Activated naive CD8-positive, alpha-beta T cell treated with anti-CD3 and anti-CD28 coated beads for 36 hours (primary cell): ENCODE measurements at regions not wholly inside any gene's neighbourhood (a gene's known extent, or its start where the extent isn't known, plus 50 kb on each side); places are given as distances from the start of the nearest gene placed in this dataset.
"Not testable (repeated sequence)": the region's sequence is repeated elsewhere in the genome, so short reads cannot be mapped to it uniquely, and the experiment has no call there.

Experiments used
- DNase-seq: peaks from one replicate; pipeline ENCODE4 v3.0.0; 2021
- H3K27ac Mint-ChIP-seq: one replicate; pipeline ENCODE4 v1.8.0; 2022; ENCODE audit warnings: mild to moderate bottlenecking, moderate library complexity, mixed read lengths
- H3K27me3 Mint-ChIP-seq: one replicate; pipeline ENCODE4 v1.8.0; 2022; ENCODE audit warnings: mild to moderate bottlenecking, mixed read lengths
- H3K36me3 Mint-ChIP-seq: one replicate; pipeline ENCODE4 v1.8.0; 2021; ENCODE audit warnings: mild to moderate bottlenecking, mixed read lengths
- H3K4me1 Mint-ChIP-seq: one replicate; pipeline ENCODE4 v1.8.0; 2021; ENCODE audit warnings: mixed read lengths
- H3K4me3 Mint-ChIP-seq: one replicate; pipeline ENCODE4 v1.8.0; 2022; ENCODE audit warnings: mild to moderate bottlenecking, moderate library complexity, mixed read lengths
- H3K9me3 Mint-ChIP-seq: one replicate; pipeline ENCODE4 v1.8.0; 2022; ENCODE audit warnings: mixed read lengths

DNA sequence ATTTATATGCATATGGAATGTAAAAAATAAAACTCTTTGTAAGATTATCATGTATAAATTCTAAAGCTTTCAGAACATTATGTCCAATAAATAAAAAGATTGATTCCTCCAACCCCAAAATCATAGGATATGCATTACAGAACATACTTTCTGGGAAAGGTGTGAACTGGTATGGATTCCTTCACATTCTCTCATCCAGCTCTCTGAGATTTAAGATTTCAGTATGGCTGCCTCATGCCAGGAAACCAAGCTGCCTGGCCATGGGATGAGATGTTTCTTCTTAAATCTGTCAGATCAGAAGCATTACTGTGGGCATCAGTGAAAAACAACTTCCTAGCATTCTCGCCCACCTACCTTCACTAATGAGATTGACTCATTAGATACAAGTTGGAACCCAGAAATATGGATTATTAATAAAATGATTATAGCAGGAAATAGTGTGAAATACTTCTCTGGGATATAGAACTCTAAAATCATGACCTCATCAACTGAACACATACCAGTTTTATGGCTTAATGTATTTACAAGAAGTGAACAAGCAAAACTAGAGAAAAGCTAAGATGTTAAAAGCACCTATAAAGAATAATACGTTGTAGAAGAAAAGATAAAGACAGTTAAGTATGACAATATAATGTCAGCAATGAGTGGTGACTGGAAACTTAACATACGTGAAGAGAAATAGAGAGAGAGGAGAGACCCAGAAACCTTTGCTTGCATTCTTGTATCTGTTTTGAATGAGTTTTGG is 171.6 kb upstream of the PHACTR1 start:
- H3K4me1 Mint-ChIP-seq: no peaks in the 10 kb centered on the region
- no peak overlapping the region for H3K27ac Mint-ChIP-seq

DNA sequence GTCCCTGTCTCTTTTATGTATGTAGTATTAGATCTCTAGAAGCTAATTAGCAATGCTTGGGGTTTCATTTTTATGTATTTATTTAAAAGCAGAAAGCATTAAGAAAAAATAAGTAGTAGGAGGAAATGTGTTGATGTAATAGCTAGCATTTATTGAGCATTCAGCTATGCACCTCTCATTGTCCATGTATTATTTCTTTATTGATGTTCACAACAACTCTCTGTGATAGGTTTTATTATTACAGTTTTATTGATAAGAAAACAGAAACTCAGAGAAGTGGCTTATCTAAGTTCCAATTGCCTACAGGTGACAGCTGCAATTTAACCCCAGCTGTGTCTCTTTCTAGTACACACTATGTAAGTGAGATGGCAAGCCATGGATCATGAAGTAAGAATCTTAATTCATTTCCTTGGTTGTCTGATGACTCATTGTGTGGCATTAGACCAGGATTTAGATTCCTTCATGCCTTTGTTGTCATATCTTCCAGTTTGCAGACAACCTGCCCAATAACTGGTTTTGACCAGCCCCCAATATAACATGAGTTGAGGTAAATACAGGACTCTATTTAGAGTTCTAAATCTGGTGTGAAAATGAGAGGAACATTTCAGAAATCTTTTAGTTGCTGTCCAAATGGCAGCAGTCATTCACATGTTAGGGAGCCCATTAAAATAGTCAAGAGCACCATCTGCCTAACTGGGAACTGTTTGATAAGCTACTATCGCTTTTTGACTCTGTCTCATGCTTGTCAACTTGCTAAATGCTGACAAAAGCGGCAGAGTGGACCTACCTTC is 170.8 kb upstream of the PHACTR1 start:
- H3K9me3 Mint-ChIP-seq: peaks cover 3% of the 10 kb centered on the region
- peaks cover 30% of the 10 kb centered on the region for H3K27me3 Mint-ChIP-seq
- DNase-seq: no peak
- no peak overlapping the region for H3K27ac Mint-ChIP-seq
- H3K36me3 Mint-ChIP-seq: no peaks in the 10 kb centered on the region
- no peaks in the 10 kb centered on the region for H3K4me1 Mint-ChIP-seq
- no peak overlapping the region for H3K4me3 Mint-ChIP-seq

More for the DNA sequence above, 171.6 kb upstream of the PHACTR1 start:
- no peak for DNase-seq
- no peaks in the 10 kb centered on the region for H3K36me3 Mint-ChIP-seq
- H3K9me3 Mint-ChIP-seq: peaks cover 3% of the 10 kb centered on the region
- no peak overlapping the region for H3K4me3 Mint-ChIP-seq
- peaks cover 34% of the 10 kb centered on the region for H3K27me3 Mint-ChIP-seq

DNA sequence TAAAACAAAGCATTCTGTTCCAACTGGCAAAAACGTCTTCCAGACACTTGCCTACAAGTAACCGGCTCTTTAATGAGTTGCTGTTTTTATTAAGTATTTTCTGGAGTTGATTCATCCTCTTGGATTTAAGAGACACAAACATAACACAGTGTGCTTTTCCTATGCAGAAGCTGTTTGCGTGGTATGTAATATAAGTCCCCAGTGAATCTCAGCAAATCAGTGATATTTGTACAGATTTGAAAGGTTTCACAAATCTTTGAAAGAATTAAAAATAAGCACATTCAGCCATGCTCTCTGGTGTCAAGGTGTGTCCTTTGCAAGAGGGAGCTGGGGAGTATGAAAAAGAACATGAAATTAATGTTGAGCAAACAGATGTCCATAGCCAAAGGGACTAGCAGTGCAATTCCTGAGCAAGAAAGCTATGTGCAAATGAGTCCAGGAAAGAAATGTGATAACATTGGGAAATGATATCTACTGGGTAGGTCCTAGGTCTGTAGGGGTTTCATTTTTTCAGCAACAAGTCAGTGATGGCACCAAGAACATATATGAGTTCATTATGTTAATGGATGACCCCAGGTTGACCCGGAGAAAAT is 170.1 kb upstream of the PHACTR1 start:
- Mint-ChIP-seq H3K9me3 (peaks cover 3% of the 10 kb centered on the region), H3K4me1 (no peaks in the 10 kb centered on the region), H3K27ac (no peak overlapping the region), H3K36me3 (no peaks in the 10 kb centered on the region), H3K27me3 (peaks cover 30% of the 10 kb centered on the region), H3K4me3 (no peak overlapping the region)
- no peak for DNase-seq

DNA sequence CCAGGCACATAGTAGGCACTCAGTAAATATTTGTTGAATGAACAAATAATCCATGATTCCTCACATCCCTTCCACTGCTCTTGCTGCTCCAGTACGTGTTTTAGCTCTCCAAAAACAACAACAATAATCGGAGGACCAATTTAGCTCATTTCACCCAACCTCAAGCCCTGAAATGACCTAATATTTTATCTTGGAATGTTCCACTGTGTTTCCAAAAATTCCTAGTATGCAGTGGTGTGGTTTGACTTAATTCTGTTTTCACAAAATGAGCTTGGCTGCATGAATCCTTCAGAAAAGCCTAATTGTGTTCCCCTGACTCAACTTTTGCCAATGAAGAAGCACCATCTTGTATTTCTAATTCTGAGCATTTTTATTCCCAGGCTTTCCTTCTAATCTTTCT is 168.0 kb upstream of the PHACTR1 start:
- DNase-seq: no peak

DNA sequence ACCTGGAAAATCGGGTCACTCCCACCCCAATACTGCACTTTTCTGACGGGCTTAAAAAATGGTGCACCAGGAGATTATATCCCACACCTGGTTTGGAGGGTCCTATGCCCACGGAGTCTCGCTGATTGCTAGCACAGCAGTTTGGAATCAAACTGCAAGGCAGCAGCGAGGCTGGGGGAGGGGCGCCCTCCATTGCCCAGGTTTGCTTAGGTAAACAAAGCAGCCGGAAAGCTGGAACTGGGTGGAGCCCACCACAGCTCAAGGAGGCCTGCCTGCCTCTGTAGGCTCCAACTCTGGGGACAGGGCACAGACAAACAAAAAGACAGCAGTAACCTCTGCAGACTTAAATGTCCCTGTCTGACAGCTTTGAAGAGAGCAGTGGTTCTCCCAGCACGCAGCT is 167.1 kb upstream of the PHACTR1 start:
- H3K27me3 Mint-ChIP-seq: peaks cover 27% of the 10 kb centered on the region
- not testable (repeated sequence) for DNase-seq, H3K36me3 Mint-ChIP-seq, H3K9me3 Mint-ChIP-seq, H3K4me3 Mint-ChIP-seq, H3K27ac Mint-ChIP-seq, H3K4me1 Mint-ChIP-seq

More for the DNA sequence above, 168.0 kb upstream of the PHACTR1 start:
- H3K36me3 Mint-ChIP-seq: no peaks in the 10 kb centered on the region
- peaks cover 1% of the 10 kb centered on the region for H3K9me3 Mint-ChIP-seq
- no peaks in the 10 kb centered on the region for H3K4me1 Mint-ChIP-seq
- H3K27me3 Mint-ChIP-seq: peaks cover 27% of the 10 kb centered on the region
- H3K27ac Mint-ChIP-seq: no peak overlapping the region
- H3K4me3 Mint-ChIP-seq: no peak overlapping the region

DNA sequence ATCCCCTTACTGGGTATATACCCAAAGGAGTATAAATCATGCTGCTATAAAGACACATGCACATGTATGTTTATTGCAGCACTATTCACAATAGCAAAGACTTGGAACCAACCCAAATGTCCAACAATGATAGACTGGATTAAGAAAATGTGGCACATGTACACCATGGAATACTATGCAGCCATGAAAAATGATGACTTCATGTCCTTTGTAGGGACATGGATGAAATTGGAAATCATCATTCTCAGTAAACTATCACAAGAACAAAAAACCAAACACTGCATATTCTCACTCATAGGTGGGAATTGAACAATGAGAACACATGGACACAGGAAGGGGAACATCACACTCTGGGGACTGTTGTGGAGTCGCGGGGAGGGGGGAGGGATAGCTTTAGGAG is 161.7 kb upstream of the PHACTR1 start:
- H3K4me3 Mint-ChIP-seq, H3K4me1 Mint-ChIP-seq, H3K9me3 Mint-ChIP-seq, H3K27ac Mint-ChIP-seq, H3K27me3 Mint-ChIP-seq, H3K36me3 Mint-ChIP-seq, DNase-seq: not testable (repeated sequence)

DNA sequence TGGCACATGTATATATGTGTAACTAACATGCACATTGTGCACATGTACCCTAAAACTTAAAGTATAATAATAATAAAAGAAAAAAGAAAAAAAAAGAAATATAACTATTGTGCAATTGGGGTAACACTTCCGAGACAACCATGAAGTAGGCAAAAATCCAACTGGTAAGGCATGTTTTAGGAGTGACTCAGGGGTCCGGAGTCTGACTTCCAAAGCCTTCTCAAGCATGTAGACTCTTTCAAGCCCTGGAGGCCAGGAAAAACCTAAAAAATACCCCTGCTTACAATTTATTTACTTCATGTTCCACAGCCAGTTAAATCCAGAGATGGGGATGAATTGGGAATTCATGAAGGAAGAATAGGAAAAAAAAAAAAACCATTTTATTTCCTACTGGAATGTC is 161.3 kb upstream of the PHACTR1 start:
- H3K9me3 Mint-ChIP-seq: peaks cover 6% of the 10 kb centered on the region
- no peaks in the 10 kb centered on the region for H3K36me3 Mint-ChIP-seq
- peaks cover 4% of the 10 kb centered on the region for H3K27me3 Mint-ChIP-seq
- no peak overlapping the region for H3K4me3 Mint-ChIP-seq
- DNase-seq: no peak
- no peaks in the 10 kb centered on the region for H3K4me1 Mint-ChIP-seq
- H3K27ac Mint-ChIP-seq: no peak overlapping the region

DNA sequence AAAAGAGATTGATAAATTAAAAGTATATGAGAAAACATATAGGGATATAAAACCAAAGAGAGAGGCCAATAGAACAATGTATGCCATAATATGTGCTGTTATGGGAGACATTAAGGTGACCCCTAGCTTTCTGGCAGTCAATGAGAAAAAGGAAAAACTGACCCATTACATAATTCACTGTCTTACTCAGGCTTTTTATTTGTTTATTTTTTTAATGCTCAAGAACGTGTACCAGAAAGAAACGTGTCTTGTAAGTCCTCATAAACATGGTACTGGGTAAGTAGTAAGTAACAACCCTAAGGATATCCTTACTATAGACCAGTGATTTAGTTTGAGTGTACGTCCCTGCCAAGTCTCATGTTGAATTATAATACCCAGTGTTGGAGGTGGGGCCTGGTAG is 160.8 kb upstream of the PHACTR1 start:
- Mint-ChIP-seq H3K27ac (no peak overlapping the region), H3K27me3 (peaks cover 4% of the 10 kb centered on the region), H3K9me3 (peaks cover 6% of the 10 kb centered on the region), H3K36me3 (no peaks in the 10 kb centered on the region), H3K4me3 (no peak overlapping the region), H3K4me1 (no peaks in the 10 kb centered on the region)
- DNase-seq: no peak

DNA sequence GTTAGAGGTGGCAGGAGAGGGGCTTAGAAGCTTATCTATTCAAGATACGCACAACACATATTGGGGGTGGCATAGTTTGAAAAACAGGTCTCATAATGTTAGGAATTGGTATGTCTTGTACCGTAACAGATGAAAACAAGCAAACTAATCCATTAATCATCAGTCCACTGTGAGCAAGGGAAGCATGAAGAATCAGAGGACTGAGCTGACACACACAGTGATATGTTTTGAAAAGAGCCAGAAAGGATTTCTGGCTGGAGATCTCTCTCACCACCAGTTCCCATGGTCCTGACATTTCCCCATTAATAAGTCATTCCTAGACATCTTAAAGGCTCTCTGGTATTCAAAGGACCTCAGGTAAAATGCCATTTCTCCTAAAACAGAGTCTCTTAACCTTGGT is 158.8 kb upstream of the PHACTR1 start:
- peaks cover 8% of the 10 kb centered on the region for H3K9me3 Mint-ChIP-seq
- no peaks in the 10 kb centered on the region for H3K4me1 Mint-ChIP-seq
- no peak overlapping the region for H3K4me3 Mint-ChIP-seq
- peaks cover 7% of the 10 kb centered on the region for H3K27me3 Mint-ChIP-seq
- no peaks in the 10 kb centered on the region for H3K36me3 Mint-ChIP-seq
- H3K27ac Mint-ChIP-seq: no peak overlapping the region
- DNase-seq: no peak

DNA sequence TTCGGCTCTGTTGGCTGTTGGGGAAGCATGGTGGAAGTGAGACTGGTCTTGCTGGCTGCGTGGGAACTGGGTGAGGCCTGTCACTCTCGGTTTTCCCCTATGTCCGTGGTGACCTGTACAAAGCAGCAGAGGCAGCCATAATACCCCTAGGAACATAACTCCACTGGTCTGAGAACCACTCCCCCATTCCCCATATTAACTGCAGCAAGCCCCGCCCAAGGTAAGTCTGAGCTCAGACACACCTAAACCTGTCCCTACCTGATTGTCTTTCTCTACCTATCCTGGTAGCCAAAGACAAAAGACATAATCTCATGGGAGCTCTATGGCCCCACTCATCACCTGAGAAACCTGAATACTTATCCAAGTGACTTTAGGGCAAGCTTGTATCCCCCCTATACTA is 156.3 kb upstream of the PHACTR1 start:
- Mint-ChIP-seq H3K27me3 (peaks cover 17% of the 10 kb centered on the region), H3K27ac (no peak overlapping the region), H3K4me3 (no peak overlapping the region), H3K9me3 (peaks cover 8% of the 10 kb centered on the region), H3K4me1 (no peaks in the 10 kb centered on the region), H3K36me3 (no peaks in the 10 kb centered on the region)
- no peak for DNase-seq

DNA sequence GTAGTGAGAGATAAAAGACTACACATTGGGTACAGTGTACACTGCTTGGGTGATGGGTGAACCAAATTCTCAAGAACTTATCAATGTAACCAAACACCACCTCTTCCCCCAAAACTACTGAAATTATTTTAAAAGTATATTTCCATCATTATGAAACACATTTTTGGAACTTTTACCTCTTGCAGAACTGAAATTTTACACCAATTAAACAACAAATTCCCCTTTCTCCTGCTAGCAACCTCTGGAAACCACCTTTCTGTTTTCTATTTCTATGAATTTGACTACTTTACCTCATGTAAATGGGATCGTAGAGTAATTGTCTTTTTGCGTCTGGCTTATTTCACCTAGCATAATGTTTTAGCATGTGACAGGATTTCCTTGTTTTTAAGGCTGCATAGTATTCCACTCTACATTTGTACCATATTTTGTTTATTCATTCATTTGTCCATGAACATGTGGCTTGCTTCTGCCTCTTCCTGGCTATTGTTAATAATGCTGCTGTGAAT is 149.9 kb upstream of the PHACTR1 start:
- H3K36me3 Mint-ChIP-seq: no peaks in the 10 kb centered on the region
- no peaks in the 10 kb centered on the region for H3K4me1 Mint-ChIP-seq
- peaks cover 22% of the 10 kb centered on the region for H3K27me3 Mint-ChIP-seq
- H3K9me3 Mint-ChIP-seq: peaks cover 1% of the 10 kb centered on the region
- no peak overlapping the region for H3K27ac Mint-ChIP-seq
- DNase-seq: no peak
- H3K4me3 Mint-ChIP-seq: no peak overlapping the region

DNA sequence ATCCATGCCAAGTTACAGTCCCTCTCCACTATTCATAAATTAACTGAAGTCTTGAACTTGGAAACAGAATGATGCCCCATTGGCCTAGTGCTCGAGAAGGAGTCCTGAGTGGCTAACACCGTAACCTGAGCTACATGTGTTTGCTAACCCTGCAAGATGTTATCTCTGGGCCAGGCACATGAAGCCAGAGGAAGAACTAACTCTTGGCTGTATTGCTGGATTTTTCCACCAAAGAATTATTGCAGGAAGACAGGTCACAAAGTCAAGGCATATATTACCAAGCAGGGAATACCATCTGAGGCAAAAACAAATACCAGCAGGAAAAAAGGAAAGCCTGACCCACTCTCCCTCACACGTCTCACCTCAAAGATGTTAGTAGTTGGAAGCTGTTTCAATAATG is 148.9 kb upstream of the PHACTR1 start:
- H3K4me1 Mint-ChIP-seq: no peaks in the 10 kb centered on the region
- no peaks in the 10 kb centered on the region for H3K9me3 Mint-ChIP-seq
- DNase-seq: no peak
- no peak overlapping the region for H3K27ac Mint-ChIP-seq
- no peak overlapping the region for H3K4me3 Mint-ChIP-seq
- H3K27me3 Mint-ChIP-seq: peaks cover 18% of the 10 kb centered on the region
- no peaks in the 10 kb centered on the region for H3K36me3 Mint-ChIP-seq

DNA sequence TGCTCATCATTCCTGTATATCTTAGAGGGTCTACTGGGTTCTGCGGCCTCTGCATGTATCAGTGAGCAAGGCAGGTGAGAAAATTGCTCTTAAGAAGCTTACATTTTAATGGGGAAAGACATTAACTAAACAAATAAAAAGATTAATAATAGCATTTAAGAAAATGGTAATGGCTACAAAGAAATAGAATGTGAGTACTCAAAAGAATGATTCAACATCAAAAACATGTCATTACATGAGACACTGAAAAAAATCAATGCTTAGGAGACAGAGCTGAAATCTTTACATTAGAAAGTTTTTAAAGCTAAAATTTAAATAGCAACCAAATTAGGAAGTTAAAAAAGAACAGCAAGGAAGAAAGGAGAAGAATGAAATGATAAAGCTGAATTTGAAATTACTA is 146.9 kb upstream of the PHACTR1 start:
- Mint-ChIP-seq H3K9me3 (no peaks in the 10 kb centered on the region), H3K4me3 (no peak overlapping the region)
- no peak for DNase-seq

DNA sequence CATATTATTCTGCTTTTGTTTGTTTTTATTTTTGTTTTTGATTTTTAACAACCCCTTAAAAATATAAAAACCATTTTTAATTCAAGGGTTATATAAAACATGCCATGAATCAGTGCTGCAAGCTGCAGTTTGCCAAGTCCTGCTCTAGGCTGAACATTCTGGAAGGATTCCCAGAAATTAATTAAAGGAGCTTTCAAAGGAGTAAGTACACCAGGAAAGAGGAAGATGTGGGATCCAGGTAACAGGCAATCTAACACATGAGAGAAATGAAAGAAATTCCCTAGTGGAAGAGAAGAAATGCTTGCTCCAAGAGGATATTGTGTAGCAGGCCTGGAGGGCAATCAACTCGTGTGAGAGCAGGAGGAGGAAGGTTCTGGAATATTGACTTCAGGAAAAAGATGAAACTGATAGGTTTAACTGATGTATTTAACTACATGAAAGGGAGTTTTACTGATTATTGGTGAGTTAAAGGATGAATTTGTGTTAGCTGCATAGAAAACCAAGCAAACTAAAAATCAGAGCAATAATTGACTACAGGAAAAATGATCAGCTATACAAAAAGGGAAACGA is 146.0 kb upstream of the PHACTR1 start:
- H3K27ac Mint-ChIP-seq: no peak overlapping the region
- no peaks in the 10 kb centered on the region for H3K9me3 Mint-ChIP-seq
- H3K4me3 Mint-ChIP-seq: no peak overlapping the region
- no peaks in the 10 kb centered on the region for H3K4me1 Mint-ChIP-seq
- no peak for DNase-seq
- no peaks in the 10 kb centered on the region for H3K36me3 Mint-ChIP-seq
- H3K27me3 Mint-ChIP-seq: peaks cover 5% of the 10 kb centered on the region

More for the DNA sequence above, 146.9 kb upstream of the PHACTR1 start:
- Mint-ChIP-seq H3K36me3 (no peaks in the 10 kb centered on the region), H3K27ac (no peak overlapping the region), H3K4me1 (no peaks in the 10 kb centered on the region), H3K27me3 (peaks cover 12% of the 10 kb centered on the region)
